HG03045 (cell line): ENCODE measurements at regions not wholly inside any gene's neighbourhood (a gene's known extent, or its start where the extent isn't known, plus 50 kb on each side); places are given as distances from the start of the nearest gene placed in this dataset.

Experiments
- ATAC-seq: cut with Tn5 transposase; IDR thresholded peaks from one replicate; pipeline ENCODE4 v1.9.1; 2021; ENCODE audit warnings: mild to moderate bottlenecking, moderate library complexity; ENCODE audit not compliant: unreplicated experiment

DNA sequence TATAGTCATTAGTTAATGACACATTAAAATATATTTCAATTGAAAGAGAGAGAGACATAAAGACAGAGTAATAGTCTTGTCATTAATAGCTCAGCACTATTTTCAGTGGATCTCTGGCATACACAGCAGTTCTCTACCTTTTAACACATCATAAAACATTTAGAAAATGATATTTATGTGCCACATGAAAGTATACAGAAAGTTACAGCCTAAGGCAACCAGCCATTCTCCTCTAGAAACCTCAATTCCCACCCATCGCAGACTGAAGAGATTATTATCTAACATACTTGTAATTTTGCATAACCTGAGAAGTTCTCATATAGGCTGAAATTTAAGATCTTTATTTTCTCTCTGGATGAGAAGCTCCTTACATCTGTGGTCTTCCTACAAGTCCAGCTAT lies 58.7 kb upstream of the FAM83B start:
- ATAC-seq = no peak
